CD4-positive, alpha-beta T cell treated with Interleukin-6 for 4 hours (primary cell): ENCODE measurements at regions not wholly inside any gene's neighbourhood (a gene's known extent, or its start where the extent isn't known, plus 50 kb on each side); places are given as distances from the start of the nearest gene placed in this dataset.
"Not testable (repeated sequence)": the region's sequence is repeated elsewhere in the genome, so short reads cannot be mapped to it uniquely, and the experiment has no call there.

Experiments used
- DNase-seq: peaks from one replicate; pipeline ENCODE4 v3.0.0-alpha.2; 2020; ENCODE audit warnings: mixed read lengths

GRCh38 chr10:28354511-28354910, 51.6 kb upstream of the MPP7 start:
- no peak for DNase-seq

- no peak for DNase-seq
These were observed 52.5 kb upstream of the MPP7 start for GRCh38 chr10:28355376-28355775.

GRCh38 chr10:28359334-28359733, 56.5 kb upstream of the MPP7 start:
- DNase-seq = no peak

DNA sequence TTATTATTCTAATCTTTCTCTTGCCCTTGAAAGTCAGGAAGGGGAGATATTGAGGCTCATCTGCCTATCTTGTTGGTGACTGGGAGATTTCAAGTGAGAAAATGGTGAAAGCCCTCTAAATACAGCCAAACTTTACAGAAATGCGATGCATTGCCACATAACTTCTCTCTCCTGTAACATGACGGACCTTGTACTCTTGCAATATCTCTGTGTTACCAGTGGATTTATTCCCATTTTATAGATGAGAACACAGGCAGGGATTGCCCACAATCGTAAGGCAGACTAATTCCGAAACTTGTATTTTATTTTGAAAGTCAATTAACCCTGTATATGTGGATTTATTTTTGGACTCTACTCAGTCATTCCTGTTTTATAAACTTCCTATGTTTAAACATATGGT, 57.3 kb upstream of the MPP7 start:
- DNase-seq = no peak

DNA sequence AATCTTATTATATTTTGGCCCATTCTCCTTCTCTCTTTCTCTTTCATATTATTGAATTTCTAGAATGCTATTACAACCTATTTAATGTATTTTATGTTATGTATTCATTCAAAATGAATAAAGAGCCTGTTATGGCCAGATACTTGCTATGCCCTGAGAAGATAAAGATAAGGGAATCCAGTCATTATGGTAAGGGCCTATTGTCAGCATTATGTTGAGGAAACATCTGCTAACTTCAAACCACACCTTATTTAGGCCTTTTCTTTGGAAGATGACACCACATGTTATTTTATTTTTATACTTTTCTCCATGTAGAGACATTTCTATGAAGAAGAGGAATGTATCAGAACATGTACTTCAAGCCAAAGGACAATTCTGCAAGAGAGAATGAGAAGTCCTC, 60.5 kb upstream of the MPP7 start:
- DNase-seq = no peak

GRCh38 chr10:28365840-28366239, 63.0 kb upstream of the MPP7 start:
- DNase-seq = no peak

GRCh38 chr10:28366994-28367393, 64.1 kb upstream of the MPP7 start:
- no peak for DNase-seq

GRCh38 chr10:28367413-28367812, 64.5 kb upstream of the MPP7 start:
- no peak for DNase-seq

DNA sequence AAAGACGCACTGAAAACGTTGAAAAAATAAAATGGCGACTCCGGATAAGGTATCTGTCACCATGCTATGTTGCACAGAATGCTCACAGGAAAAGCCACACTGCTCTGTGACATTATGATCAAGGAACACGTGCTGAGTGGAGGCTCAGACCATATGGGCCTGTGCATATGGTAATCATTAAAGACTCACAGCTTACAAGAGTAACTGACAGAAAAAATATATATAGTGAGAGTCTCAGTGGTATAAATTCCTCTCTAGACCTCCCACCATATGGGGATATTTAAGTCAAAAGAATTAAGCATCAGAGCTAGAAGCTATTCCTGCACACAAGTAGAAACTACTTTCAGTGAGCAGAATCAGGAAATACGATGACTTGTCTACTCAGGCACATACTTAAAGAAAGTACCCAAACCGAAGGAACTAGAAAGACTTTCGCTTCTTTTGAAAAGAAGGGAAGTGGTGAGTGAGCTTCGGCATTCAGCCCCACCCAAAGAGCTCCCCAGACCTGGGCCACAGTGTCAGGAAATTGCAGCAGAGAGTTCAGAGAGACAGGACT, 65.1 kb upstream of the MPP7 start:
- DNase-seq = peak; percentile 76

GRCh38 chr10:28370107-28370835, 67.4 kb upstream of the MPP7 start:
- no peak for DNase-seq

DNA sequence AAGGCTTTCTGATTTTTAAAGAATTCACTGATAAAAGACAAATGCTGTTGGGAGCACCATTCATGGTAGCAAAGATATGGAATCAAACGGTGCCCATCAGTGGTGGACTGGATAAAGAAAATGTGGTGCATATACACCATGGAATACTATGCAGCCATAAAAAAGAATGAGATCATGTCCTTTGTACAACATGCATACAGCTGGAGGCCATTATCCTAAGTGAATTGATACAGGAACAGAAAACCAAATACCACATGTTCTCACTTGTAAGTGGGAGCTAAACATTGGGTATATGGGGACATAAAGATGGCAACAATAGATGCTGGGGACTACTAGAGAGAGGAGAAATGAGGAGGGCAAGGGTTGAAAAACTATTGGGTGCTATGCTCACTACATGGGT, 68.8 kb upstream of the MPP7 start:
- DNase-seq = not testable (repeated sequence)

DNA sequence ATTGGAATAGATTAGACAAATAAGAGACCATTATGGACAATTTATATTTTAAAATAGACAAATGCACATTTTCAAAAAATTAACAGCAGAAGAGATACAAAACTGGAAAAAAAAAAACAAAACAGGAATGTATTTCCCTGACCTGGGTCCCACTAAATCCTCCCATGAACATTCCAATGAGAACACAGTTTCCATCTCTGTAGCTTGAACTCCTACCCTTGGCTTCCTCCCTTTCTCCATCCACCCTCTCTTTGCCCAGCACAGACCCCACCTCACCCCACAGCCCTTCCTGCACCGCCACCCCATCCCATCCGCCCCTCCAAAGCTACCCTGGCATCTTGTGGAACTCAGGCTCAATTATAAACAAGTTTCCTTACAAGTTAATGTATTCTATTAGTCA, 71.2 kb upstream of the MPP7 start:
- no peak for DNase-seq

DNA sequence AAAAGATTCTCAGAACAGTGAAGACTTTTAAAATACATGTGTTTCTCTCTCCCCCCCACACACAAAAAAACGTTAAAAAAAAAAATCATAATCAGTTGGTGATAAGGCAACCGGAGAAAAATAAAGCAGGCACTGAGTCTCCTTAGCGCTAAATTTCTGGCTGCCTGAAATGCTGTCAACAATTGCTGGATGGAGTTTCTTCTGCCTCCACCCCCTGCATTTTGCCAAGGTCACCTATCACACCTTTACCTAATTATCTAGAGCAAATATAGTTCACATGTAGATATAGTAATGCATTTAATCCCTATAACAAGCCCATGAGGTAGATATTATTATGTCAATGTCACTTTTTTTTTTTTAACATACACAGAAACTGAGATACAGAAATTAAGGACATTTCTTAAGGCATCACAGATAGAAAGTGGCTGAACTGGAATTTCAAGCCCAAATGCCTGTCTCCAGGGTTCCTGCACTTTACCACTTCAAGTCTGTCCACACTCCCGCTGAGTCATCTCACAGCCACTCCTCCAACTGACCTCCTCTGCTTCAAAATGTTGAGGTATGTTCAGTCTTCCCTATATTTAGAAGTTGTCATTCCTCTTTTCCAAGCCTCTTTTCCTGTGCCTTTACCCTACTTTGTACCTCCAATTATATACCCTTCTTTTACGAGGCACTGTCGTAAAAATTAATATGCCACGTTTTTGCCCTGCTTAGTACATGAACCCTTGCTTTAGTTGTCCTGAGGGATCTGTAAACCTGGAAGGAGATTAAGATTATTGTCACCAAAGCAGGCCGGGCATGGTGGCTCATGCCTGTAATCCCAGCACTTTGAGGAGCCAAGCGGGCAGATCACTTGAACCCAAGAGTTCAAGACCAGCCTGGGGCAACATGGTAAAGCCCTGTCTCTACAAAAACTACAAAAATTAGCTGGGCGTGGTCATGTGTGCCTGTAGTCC, 72.8 kb upstream of the MPP7 start:
- DNase-seq = no peak

DNA sequence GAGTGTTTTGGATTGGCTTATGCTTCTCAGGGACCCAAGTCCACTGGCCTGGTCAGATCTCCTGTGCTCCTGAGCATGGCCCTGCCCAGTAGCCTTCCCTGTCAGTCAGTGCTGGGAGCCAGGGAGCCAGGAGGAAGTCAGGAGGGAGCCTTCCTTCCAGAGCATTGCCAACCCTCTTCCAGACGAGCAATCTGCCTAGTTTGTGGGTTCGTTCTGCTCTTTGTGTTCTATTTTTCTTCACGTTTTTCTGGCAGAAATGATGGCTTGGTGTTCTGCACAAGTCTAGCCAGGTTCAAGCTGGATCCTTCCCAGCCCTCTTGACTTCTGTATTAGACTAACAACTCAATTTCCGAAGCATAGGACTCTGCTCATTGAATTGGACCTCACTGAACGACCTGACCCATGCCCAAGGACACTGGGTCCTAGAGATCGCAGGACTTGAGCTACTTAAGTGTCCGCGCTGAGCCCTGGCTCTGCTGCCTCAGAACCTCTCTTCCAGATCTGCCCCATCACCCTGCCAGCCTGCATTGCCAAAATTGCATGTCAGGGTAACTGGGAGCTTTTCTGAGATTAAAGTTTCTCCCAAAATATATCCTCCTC, 76.2 kb upstream of the MPP7 start:
- DNase-seq = no peak

DNA sequence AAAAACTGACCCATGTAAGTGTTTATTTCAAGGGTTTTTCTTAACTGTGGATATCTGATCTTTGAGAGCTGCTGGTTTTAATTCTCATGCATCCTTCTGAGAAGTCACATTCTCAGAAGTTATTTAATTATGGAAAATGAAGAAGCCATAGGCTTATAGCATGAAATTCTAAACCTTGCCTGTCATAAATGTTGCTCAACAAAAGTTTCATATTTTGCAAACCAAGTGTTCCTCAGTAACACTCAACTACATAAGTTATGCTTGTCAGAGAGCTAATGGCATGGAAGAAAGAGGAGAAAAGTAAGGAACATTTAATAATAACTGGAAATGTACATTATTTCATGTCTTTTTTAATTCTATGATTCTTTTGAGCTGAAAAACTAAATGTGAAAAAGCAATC, 78.6 kb upstream of the MPP7 start:
- DNase-seq = no peak

GRCh38 chr10:28381903-28382347, 79.1 kb upstream of the MPP7 start:
- DNase-seq = peak; percentile 87

- no peak for DNase-seq
These were observed 79.8 kb upstream of the MPP7 start for GRCh38 chr10:28382525-28383269.

GRCh38 chr10:28384557-28384956, 81.7 kb upstream of the MPP7 start:
- DNase-seq = no peak

DNA sequence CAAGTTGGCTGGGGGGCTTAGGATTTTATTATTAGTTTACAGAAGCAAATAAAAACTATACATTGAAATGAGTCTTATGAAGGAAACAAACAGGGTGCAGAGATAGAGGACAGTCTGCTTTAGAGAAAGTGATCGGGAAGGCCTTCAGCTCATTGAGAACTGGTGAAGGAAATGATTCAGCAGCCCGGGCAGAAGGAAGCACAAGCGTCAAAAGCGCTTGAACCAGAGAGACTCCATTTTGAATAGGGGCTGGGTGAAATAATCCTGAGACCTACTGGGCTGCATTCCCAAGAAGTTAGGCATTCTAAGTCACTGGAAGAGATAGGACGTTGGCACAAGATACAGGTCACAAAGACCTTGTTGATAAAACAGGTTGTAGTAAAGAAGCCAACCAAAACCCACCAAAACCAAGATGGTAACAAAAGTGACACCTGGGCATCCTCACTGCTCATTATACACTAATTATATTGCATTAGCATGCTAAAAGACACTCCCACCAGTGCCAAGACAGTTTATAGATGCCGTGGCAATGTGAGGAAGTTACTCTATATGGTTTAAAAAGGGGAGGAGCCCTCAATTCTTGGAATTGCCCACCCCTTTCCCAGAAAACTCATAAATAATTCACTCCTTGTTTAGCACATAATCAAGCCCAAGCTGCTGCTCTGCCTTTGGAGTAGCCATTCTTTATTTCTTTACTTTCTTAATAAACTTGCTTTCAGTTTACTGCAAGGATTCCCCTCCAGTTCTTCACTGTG, 83.1 kb upstream of the MPP7 start:
- no peak for DNase-seq

DNA sequence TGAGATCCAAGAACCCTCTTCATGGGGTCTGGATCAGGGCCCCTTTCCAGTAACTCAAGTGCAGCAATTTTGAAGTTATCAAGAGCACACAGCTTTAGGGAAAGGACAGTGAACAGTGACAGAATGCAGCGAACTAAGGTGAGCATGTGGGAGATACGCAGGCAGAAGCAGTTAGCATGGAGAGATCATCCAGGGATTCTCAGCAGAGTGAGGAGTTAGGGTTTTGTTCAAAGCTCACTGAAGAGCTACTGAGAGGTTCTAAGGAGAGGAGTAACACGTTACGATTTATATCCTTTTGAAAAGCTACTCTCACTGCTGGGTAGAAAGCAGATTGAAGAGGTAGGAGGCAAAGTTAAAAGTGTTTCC, 83.6 kb upstream of the MPP7 start:
- DNase-seq = no peak

DNA sequence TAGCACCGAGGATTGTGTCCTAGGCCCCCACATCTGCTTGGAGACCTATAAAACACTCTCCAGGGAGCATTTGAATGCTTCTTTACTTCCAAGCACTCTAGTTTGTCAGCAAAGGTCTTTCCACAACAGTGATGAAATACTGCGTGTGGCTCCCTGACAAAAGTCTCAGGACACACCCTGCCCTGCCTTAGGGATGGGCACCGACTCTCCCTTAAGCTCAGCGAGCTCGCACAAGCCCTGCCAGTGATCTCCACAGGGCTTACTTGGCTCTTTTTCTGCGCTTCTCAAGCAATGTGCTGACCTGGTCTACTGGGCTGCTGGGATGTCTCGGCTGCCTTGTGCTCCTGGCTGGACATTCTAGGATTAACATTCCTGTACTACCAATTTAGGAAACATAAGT, 84.3 kb upstream of the MPP7 start:
- DNase-seq = no peak

GRCh38 chr10:28391283-28391682, 88.4 kb upstream of the MPP7 start:
- no peak for DNase-seq
